ENCODE measurements at regions not wholly inside any gene's neighbourhood (a gene's known extent, or its start where the extent isn't known, plus 50 kb on each side); places are given as distances from the start of the nearest gene placed in this dataset.

DNA sequence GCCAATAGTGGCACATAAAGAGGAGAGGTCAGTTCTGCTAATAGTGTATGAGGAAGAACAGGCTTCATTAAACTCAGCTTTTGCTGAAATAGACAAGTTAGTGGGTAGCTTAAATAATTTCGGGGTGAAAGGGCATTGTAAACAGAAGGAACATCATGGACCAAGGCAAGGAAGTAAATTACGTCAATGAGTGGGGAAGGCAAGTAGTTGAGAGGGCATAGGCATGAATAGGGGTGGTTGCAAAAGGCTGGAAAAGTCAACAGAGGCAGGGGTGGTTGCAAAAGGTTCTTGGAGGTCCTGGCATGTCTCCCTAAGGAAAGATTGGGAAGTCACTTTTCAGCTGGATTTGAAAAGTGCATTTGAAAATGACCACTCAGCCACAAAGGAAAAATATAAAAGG is 383.3 kb upstream of the RPS23 start:
- no peak overlapping the region for H2AFZ ChIP-seq (ENCODE audit: low read depth, low read length)
- no peak overlapping the region for H3K4me3 ChIP-seq (ENCODE audit: low read length)
- TF ChIP-seq, protein P1, sequence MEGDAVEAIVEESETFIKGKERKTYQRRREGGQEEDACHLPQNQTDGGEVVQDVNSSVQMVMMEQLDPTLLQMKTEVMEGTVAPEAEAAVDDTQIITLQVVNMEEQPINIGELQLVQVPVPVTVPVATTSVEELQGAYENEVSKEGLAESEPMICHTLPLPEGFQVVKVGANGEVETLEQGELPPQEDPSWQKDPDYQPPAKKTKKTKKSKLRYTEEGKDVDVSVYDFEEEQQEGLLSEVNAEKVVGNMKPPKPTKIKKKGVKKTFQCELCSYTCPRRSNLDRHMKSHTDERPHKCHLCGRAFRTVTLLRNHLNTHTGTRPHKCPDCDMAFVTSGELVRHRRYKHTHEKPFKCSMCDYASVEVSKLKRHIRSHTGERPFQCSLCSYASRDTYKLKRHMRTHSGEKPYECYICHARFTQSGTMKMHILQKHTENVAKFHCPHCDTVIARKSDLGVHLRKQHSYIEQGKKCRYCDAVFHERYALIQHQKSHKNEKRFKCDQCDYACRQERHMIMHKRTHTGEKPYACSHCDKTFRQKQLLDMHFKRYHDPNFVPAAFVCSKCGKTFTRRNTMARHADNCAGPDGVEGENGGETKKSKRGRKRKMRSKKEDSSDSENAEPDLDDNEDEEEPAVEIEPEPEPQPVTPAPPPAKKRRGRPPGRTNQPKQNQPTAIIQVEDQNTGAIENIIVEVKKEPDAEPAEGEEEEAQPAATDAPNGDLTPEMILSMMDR (IDR thresholded peaks at IDR 0.05; ENCODE audit: low read depth, low read length): no peak
- TF ChIP-seq EZH2phosphoT487 (IDR thresholded peaks at IDR 0.05; ENCODE audit: low read depth): no peak
- no peak overlapping the region for H3K4me2 ChIP-seq (ENCODE audit: low read length)
- H4K20me1 ChIP-seq (ENCODE audit: insufficient read depth, low read length): no peaks in the 10 kb centered on the region
- no peaks in the 10 kb centered on the region for H3K27me3 ChIP-seq (ENCODE audit: low read depth, low read length)
- H3K36me3 ChIP-seq (replicated peaks; ENCODE audit: low read depth, low read length): no peaks in the 10 kb centered on the region
- H3K27ac ChIP-seq (ENCODE audit: low read length): no peak overlapping the region
- no peak overlapping the region for H3K9ac ChIP-seq (ENCODE audit: low read length)
- H3K79me2 ChIP-seq (ENCODE audit: low read length): no peaks in the 10 kb centered on the region
- H3K9me3 ChIP-seq (ENCODE audit: insufficient read depth, low read length): no peaks in the 10 kb centered on the region
- no peaks in the 10 kb centered on the region for H3K4me1 ChIP-seq (ENCODE audit: low read length)

DNA sequence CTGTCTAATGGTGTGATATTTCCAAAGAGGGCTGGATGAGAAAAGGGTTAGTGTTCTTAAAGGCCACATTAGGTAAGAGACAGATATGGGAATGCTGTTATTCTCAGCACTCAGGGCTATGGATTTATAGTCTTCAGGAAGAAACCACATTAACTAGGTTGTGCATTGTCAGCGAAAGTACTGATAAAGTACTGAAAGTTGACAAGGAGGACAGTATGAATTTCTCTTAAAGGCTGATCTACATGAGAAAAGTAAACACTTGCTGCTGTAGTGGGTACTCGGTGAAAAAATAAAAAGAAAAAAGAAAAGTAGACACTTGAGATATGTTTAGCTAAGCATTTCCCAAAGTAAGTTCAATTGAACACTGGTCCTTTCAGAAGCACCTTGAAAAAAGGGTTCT is 381.0 kb upstream of the RPS23 start:
- no peak overlapping the region for H3K4me3 ChIP-seq (ENCODE audit: low read length)
- no peak overlapping the region for H3K9ac ChIP-seq (ENCODE audit: low read length)
- no peaks in the 10 kb centered on the region for H3K27me3 ChIP-seq (ENCODE audit: low read depth, low read length)
- H3K9me3 ChIP-seq (ENCODE audit: insufficient read depth, low read length): no peaks in the 10 kb centered on the region
- H3K79me2 ChIP-seq (ENCODE audit: low read length): no peaks in the 10 kb centered on the region
- H4K20me1 ChIP-seq (ENCODE audit: insufficient read depth, low read length): no peaks in the 10 kb centered on the region
- H3K36me3 ChIP-seq (replicated peaks; ENCODE audit: low read depth, low read length): no peaks in the 10 kb centered on the region
- TF ChIP-seq, protein P1 (IDR thresholded peaks at IDR 0.05; ENCODE audit: low read depth, low read length): no peak
- no peak for TF ChIP-seq EZH2phosphoT487 (IDR thresholded peaks at IDR 0.05; ENCODE audit: low read depth)
- H3K4me1 ChIP-seq (ENCODE audit: low read length): no peaks in the 10 kb centered on the region
- H2AFZ ChIP-seq (ENCODE audit: low read depth, low read length): no peak overlapping the region
- no peak overlapping the region for H3K4me2 ChIP-seq (ENCODE audit: low read length)
- H3K27ac ChIP-seq (ENCODE audit: low read length): no peak overlapping the region

GRCh38 chr5:82657033-82657699 is 379.0 kb upstream of the RPS23 start:
- no peak overlapping the region for H3K27ac ChIP-seq (ENCODE audit: low read length)
- no peaks in the 10 kb centered on the region for H3K79me2 ChIP-seq (ENCODE audit: low read length)
- H3K9ac ChIP-seq (ENCODE audit: low read length): no peak overlapping the region
- no peaks in the 10 kb centered on the region for H3K4me1 ChIP-seq (ENCODE audit: low read length)
- no peaks in the 10 kb centered on the region for H3K36me3 ChIP-seq (replicated peaks; ENCODE audit: low read depth, low read length)
- H3K4me2 ChIP-seq (ENCODE audit: low read length): no peak overlapping the region
- no peak overlapping the region for H3K4me3 ChIP-seq (ENCODE audit: low read length)
- no peaks in the 10 kb centered on the region for H3K9me3 ChIP-seq (ENCODE audit: insufficient read depth, low read length)
- no peaks in the 10 kb centered on the region for H3K27me3 ChIP-seq (ENCODE audit: low read depth, low read length)
- H2AFZ ChIP-seq (ENCODE audit: low read depth, low read length): no peak overlapping the region
- H4K20me1 ChIP-seq (ENCODE audit: insufficient read depth, low read length): no peaks in the 10 kb centered on the region
- TF ChIP-seq, protein P1 (IDR thresholded peaks at IDR 0.05; ENCODE audit: low read depth, low read length): no peak
- no peak for TF ChIP-seq EZH2phosphoT487 (IDR thresholded peaks at IDR 0.05; ENCODE audit: low read depth)

- H3K36me3 ChIP-seq (replicated peaks; ENCODE audit: low read depth, low read length): no peaks in the 10 kb centered on the region
- H4K20me1 ChIP-seq (ENCODE audit: insufficient read depth, low read length): no peaks in the 10 kb centered on the region
- H3K4me2 ChIP-seq (ENCODE audit: low read length): no peak overlapping the region
- TF ChIP-seq, protein P1 (IDR thresholded peaks at IDR 0.05; ENCODE audit: low read depth, low read length): no peak
- no peak for TF ChIP-seq EZH2phosphoT487 (IDR thresholded peaks at IDR 0.05; ENCODE audit: low read depth)
- no peaks in the 10 kb centered on the region for H3K4me1 ChIP-seq (ENCODE audit: low read length)
- no peak overlapping the region for H3K27ac ChIP-seq (ENCODE audit: low read length)
- no peaks in the 10 kb centered on the region for H3K27me3 ChIP-seq (ENCODE audit: low read depth, low read length)
- no peak overlapping the region for H3K4me3 ChIP-seq (ENCODE audit: low read length)
- no peak overlapping the region for H2AFZ ChIP-seq (ENCODE audit: low read depth, low read length)
- H3K9ac ChIP-seq (ENCODE audit: low read length): no peak overlapping the region
- H3K9me3 ChIP-seq (ENCODE audit: insufficient read depth, low read length): no peaks in the 10 kb centered on the region
- H3K79me2 ChIP-seq (ENCODE audit: low read length): no peaks in the 10 kb centered on the region
Measured at GRCh38 chr5:82656341-82656761, 378.2 kb upstream of the RPS23 start.
